Iris pigment epithelial cell (primary cell): ENCODE measurements at regions not wholly inside any gene's neighbourhood (a gene's known extent, or its start where the extent isn't known, plus 50 kb on each side); places are given as distances from the start of the nearest gene placed in this dataset.
A peak's percentile ranks its signal among the peaks of the same experiment; 100 is the strongest.

Source experiments
- DNase-seq: peaks from one replicate; pipeline ENCODE4 v3.0.0-alpha.2; 2011; ENCODE audit warnings: low read depth

DNA sequence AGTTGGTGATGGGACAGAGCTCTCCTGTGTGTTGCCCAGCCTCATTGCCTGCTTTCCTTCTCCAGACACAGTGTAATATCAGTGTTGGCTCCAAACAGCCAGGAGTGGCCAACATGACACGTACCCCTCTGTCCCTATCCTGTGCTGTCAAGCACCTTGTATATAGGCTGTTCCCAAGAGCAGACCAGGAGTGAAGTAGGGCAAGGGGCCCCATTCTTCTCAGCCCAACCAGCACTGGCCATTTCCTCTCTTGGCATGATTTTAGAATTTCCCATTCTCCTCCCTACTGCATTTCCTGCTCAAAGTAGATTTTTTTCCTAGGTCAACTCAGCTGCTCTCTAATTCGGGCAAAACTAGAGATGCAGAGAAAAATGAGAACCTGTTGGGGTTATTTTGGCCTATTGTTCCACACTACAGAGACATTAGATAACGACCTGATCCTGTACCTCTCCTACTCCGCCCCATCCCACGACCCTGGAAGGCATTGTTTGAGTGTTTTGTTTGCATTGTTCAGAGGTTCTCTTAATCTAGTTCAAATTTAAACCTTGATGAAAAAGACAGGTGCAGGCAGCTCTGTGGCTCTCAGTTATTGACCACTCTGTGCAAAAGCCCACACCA, 95.6 kb downstream of the RASSF10 start:
- no peak for DNase-seq

DNA sequence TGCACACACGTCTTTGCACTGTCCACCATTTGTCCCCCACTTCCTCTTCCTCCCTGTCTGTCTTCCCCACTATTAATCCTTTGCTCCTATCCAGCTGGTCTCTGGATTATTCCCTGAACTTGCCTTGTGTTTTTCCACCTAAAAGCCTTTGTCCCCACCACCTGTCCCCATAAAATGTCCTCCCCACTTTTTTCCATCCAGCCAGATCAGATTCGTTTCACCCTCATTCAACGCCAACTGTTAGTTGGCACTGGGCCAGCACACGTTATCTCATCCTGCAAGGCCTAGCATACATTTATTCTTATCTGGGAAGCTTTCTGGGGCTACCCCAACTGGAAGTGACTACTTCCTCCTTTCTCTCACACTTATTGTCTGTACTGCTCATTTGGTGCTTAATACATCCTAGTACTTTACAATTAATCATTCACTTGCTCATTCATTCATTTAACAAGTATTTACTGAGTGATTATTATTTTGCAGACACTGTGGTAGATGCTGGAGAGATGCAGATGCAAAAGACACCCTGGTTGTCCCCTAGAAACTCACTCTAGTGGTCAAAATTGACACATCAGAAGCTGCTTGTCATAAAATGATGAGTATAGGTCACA, 96.2 kb downstream of the RASSF10 start:
- DNase-seq = no peak

DNA sequence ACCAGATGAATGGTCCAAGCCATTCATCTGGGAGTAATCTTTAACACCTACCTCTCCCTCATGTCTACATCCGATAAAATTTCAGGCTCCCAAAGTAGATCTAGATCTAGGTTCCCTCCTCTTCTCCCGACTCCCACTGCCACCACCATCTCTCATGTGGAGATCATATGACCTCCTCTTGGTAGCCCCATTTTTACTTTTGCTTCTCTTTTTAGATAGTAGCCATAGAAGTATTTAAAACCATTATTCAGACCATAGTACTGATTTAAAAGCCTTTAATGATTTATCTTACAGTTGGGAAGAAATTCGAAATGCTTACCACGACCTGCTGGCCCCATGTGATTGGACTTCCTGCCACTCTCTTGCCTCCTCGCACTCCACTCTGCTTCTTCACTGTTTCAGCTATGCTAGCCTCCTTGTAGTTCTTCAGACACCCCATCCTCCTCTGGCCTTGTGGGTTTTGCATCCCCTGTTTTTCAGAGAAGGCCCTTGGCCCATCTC, 98.5 kb downstream of the RASSF10 start:
- no peak for DNase-seq

DNA sequence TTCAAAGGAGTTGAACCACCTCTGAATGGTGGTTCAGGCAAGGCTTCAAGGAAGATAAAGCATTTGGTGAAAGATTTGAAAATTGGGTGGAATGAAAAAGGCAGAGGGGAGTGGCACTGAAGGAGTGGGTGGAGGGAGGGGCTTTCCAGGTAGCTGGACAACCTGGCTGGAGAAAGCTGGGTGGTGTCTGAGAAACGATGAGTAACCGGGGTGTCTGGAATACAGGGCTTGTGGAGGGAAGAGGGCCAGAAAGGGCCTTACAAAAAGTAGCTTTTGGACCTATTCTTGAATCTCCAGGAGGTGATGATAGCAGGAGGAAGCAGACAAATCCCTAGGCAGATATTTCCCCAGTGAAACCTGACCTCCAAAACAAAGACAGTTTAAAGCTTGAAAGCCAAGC, 99.3 kb downstream of the RASSF10 start:
- no peak for DNase-seq

DNA sequence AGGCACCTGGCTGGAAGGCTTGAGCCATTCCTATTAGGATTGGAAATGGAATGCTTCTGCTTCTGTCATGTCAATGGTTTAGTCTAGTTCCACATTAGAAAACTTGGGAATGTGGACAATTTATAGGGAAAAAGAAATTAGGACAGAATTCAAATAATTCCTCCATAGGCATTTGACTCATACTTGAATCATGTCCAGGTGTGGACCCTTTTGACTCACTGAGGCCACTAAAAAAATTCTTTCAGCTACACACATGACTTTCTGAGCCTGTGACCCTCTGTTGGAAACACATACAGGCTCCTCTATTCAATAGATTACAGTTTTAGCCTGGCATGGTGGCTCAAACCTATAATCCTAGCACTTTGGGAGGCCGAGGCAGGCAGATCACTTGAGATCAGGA, 100.5 kb downstream of the RASSF10 start:
- DNase-seq = no peak

DNA sequence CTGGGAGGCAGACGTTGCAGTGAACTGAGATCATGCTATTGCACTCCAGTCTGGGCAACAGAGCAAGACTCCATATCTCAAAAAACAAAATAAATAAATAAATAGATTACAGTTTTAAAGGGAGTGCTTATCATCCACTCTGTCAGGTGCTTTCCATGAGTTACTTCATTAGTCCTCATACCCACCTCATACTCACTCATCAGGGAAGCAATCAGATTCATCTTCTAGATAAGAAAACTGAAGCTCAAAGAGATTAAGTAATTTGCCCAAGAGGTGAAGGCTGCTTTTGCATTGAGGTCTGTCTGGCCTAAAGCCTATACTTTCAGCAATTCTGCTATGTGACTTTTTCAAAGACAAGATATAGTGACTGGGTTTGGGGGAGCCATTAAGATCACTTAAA, 101.0 kb downstream of the RASSF10 start:
- no peak for DNase-seq

DNA sequence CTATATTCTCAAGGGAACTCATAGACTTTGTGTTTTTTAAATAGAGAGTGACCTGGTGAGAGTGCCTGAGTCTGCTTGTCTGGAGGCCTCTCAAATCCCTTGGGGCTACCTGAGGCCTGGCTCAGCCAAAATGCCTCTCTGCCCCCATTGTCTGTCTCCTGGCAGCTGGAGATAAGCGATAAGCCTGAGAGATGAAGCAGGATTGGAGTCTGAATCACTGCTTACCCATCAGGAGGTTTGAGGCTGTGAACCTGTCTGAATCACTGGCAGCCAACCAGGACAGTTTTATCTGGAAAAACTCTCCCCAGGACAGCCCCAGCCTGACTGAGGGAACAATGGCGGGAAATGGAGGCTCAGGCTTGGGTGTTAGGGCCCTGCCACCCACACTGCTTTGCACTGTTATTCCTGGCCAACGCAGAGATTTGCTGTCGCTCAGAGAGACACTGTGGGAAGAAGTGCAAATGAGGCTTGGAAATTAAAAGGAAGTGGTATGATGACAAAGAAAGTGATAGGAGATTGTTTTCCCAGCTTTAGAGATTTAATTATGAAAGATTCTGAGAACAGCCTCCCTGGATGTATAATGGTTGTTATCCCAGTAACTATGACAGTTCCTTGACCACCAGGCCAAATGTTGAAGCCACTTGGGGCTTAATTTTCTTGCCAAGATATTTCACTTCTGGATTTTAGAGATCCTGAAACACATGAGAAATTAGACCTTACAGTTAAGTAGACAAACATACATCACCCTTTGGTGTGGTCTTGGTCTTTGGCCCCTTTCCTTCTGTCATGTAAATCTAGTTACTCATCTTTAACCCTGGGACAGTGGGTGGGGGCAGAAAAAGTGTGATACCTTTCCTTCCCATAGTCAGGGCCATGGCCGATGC, 102.1 kb downstream of the RASSF10 start:
- DNase-seq = peak; percentile 49

DNA sequence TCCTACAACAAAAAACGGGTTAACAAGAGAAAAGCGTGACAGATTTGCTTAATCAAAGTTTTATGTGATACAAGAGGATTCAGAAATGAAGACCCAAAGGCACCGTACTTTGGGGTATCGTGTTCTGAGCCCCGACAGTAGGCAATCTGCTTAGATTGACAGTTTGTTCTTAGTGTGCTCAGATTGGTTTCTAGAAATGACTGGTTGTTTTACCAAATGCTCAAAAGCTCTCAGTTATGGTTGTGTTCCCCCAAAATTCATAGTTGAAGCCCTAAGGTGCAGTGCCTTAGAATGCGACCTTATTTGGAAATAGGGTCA, 102.7 kb downstream of the RASSF10 start:
- DNase-seq = no peak

DNA sequence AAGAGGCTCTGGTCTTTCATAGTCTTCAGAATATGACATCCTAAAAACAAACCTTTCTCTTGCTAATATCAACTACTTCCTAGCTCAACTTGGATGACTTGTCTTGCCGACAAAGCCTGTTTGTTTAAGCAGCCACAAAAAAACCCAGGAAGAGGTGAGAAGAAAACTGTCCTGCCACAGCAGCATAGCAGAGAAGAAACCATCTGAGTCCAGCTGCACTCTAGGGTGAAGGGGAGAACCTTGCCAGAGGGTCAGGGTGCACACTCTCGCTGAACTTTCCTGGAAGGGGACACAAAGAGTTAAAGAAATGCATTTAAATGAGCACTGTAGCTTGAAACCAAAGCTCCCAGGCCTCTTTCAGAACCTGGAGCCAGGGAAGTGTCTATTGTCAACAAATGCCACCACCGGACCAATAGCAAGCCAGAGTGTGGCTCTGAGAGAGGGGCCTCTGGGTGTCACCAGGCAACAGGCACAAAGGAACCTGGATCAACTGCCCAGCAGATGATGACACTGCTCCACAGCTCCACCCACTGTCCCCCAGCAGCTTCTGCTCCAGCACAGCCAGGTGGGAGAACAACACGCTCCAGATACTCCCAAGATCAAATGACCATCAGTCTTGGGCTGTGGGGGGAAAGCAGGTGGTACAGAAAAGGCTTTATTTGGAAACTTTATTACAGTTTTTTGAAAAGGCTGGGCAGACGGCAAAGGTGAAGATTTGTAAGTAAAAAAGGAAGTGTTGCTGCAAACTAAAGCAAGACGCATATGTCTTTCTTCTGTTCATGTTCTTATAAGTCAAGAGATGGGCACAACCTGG, 105.7 kb downstream of the RASSF10 start:
- no peak for DNase-seq

DNA sequence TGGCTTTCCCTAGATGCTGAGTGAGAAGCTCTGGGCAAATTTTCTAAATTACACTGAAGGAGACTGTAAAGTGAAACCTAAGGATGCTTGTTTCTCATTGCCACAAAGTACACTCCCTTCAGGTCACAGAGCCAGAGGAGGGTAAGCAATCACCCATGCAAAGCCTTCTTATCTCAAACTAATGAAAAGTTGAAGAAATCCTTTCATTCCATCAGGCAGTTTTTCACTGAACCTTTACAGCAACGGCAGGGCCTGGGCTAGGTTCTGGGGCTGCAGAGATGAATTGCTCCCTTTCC, 106.2 kb downstream of the RASSF10 start:
- no peak for DNase-seq

DNA sequence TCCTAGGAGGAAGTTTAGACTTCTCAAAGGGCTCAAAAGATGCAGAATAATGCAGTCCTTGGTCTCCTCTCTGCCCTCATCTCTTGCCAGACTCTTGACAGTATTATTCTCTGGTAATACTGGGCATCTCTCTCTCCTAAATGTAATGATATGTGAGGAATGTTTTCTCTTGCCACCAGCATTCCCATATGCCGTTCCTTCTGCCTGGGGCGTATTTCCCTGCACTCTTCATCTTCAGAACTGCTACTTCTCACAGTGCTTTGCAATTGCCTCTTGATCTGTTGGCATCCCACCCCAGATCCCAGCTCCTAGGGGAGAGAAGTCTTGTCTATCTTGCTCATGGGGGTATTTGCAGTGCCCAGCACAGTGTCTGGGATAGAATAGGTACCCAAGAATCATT, 107.4 kb downstream of the RASSF10 start:
- DNase-seq = no peak

DNA sequence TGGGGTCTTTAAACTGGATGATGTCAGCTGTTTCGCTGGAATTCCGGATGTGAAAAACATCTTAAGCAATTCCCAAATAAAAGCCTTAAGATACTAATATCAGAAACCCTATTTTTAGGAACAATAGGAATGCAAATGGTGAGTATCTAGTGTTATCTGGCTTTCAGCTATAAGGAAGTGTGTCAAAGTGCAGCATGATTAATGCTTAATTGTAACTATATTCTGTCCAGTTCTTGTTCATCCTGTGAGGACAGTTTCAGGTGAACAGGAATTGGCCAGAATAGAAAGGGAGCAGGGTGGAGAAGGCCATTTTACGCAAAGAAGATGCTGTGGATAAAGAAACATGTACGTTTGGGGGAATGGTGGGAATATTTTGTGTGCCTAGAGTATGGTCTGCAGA, 108.2 kb downstream of the RASSF10 start:
- DNase-seq = no peak

DNA sequence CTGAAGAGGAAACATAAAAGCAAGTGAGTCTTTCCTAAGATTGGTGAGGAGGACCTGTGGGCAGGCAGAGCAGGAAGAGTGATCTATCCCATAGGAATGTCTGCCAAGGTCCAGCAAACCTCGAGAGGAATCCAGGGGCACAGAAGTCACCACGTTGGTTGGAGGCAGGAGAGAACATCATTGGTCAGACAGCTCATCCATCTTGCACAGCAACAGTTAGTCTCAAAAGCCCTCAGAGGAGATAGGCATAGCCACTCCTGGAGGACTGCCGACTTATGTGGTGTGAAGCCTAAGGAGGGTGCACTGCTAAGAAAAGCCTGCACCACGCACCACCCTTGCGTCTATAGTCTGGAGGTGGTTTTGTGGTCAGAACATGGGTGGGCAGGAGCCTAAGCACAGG, 109.1 kb downstream of the RASSF10 start:
- DNase-seq = peak; percentile 93

DNA sequence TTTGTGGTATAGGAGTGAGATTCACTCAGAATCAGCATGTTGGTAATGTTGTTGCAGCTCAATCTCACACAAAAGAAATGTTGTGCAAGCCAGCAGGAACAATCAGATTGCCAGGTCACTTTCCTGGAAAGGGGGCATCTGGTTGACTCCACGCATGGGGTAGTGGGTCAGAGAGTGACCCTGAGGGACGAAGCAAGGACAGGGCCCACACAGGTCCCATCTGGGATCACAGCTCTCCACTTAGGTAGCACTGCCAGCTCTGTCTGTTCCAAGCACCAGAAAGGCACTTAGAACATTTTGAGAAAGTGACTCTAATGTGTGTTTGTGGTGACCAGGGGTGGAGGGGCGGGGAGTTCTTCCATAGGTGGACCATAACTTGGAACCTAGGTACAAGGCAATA, 109.5 kb downstream of the RASSF10 start:
- DNase-seq = no peak

DNA sequence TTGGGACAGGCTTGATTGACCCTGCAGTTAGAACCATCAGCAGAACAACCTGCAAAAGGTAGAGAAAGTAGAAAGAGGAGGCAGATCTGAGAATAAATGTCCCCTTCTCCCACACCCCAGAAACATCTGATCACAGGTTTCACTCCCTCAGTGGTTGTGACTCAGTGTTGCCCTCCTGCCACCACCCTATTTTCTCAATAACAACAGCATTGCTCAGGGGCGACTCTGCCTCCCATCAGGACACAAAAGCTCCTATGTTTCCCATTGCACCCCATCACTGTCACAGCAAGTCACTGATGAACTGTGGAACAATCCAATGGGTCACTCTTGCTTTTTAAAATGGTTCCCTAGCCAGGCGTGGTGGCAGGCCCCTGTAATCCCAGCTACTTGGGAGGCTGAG, 110.2 kb downstream of the RASSF10 start:
- DNase-seq = peak; percentile 14

DNA sequence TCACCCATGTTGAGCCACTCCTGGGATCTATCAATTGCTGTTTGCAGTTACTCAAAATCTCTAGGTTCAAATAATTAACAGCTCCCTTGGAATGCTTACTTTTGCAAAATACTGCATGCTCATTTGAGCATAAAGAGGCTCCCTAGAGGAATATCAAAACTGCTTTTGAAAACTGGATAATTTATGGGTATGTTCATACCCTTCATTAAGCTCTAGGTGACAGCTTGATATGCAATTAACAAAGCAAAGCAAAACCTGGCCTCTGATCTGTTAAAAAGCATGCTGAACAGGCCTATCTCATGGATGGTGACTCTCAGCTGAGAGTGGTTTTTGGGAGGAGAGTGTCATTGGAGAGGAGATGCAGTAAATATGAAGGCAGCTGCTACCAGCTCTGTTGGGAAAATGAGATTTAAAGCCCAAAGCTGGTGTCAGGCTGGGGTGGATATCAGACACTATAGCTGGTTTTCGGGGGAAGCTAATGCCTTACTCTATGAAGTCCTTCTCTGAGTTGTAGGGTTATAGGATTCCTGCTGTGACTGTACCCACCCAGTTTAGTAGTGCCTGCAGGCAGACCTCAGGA, 110.9 kb downstream of the RASSF10 start:
- no peak for DNase-seq

DNA sequence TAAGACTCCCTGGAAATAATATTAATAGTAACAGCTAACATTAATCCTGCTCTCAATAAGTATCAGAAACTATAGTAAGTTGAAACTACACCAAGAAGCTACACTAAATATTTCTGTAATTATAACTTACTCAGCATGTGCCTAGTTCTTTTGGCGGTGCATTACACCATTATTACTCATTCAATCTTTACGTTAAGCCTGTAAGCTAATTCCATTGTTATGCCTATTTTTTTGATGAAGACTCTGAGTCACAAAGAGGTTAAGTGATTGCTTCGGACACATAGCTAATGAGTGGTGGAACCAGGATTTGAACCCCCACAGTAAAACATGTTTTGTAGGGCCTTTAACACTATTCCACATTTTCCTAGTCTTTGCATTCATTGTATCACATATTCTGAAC, 111.6 kb downstream of the RASSF10 start:
- DNase-seq = peak; percentile 62

DNA sequence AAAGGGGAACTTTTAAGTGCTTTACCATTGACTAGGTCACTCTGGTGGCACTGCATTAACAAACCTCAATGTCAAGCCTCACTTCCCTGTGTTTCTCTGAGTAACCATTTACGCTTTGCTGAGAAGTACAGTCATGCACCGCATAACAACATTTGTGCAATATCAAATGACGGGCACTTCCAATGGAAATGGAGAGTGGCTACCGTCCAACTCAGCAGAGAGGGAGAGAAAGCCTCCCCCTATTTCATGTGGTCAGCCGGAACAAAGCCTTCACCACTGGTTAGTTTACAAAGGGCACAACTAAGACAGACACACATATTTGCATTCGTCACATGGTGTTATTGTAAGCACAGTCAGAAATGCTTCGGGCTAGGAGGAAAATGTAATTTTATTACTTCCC, 117.3 kb downstream of the RASSF10 start:
- peak; percentile 91 for DNase-seq

DNA sequence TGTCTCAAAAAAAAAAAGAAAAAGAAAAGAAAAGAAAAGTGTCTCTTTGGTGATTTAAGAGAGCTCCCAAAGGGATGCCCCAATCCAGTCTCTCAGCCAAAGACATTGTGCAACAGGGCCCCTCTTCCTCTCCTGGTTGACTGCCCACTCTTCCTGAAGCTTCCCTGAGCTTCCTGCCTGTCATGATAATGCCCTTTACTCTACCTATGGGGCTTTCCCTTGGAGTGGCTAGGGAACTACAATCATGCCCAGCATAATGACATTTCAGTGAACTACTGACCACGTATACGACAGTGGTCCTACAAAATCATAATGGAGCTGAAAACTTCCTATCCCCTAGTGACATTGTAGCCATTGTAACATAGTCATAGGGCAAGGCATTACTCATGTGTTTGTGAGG, 118.0 kb downstream of the RASSF10 start:
- no peak for DNase-seq

DNA sequence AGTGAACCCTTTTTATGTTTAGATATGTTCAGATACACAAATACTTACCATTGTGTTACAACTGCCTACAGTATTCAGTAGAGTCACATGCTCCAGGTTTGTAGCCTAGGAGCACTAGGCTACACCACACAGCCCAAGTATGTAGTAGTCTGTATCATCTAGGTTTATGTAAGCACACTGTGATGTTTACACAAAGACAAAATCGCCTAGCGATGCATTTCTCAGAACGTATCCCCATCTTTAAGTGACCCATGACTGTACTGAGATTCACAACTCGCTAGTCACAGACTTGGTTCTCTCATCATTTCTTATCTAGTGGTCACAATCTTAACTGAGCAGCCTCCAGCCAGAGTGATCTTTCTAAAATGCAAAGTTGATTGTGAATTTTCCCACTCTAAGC, 119.2 kb downstream of the RASSF10 start:
- no peak for DNase-seq

DNA sequence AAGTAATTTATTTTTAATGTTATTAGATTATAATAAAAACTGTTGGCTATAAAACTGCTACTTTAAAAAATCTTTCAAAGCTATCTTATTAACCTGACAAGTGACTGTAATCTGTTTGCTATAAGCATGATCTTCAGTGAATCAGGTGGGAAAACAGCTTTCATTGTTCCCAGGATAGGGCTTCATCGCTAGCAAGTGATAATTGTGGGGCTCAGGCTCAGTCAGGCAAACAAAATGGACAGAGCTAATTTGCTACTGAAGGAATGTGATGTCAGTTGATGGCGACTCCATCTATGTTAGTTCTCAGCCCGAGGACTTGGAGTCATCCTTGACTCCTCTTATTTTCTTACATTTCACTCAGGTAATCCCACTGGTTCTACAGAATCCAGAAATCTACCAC, 125.0 kb downstream of the RASSF10 start:
- DNase-seq = no peak

DNA sequence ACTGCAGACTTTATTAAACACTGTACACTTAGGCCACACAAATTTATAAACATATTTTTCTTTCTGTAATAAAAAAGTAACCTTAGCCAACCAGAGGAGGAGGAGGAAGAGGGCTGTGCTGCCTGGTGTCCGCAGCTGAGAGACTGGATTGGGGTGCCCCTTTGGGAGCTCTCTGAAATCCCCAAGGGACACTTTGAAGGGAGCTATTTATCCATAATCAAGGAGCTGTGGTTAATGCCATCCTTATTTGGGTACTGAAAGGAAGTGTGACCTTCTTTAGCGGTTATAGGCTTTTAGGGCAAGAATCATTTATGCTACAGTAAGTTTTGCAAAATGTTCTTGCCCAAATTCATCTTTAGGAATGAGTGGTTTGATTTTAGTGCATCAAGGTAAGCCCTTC, 125.8 kb downstream of the RASSF10 start:
- DNase-seq = no peak
